ENCODE measurements at regions not wholly inside any gene's neighbourhood (a gene's known extent, or its start where the extent isn't known, plus 50 kb on each side); places are given as distances from the start of the nearest gene placed in this dataset.

DNA sequence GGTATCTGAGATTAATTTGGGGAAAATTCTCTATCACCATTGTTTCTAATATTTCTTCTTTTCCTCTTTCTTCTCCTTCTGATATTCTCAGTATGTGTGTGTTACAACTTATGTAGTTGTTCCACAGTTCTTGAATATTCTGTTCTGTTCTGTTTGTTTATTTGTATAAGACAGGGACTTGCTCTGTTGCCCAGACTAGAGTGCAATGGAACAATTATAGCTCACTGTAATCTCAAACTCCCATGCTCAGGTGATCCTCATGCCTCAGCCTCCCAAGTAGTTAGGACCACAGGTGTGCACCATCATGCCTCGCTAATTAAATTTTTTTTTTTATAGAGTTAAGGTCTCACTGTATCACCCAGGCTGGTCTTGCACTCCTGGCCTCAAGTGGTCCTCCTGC, 145.8 kb upstream of the TUT7 start:
- Histone ChIP-seq H3K36me3 (replicated peaks in 1 of 2; ENCODE audit: control insufficient read depth in 1 of 2, insufficient read depth in 2 of 2, low read length in 2 of 2) (no peaks in the 10 kb centered on the region), H3K4me1 (ENCODE audit: insufficient read depth, low read length) (no peaks in the 10 kb centered on the region), H3K4me3 (replicated peaks in 1 of 3; ENCODE audit: insufficient read depth in 1 of 3, low read depth in 2 of 3, low read length in 3 of 3) (no peak overlapping the region), H3K9me3 (ENCODE audit: low read length) (no peaks in the 10 kb centered on the region), H2AFZ (ENCODE audit: low read length) (no peak overlapping the region), H3K27me3 (ENCODE audit: control insufficient read depth in 1 of 2, insufficient read depth in 2 of 2, low read length in 2 of 2) (no peaks in the 10 kb centered on the region; a peak in 1 of 5 replicates), H3K9ac (ENCODE audit: insufficient read depth, low read depth, low read length) (no peak overlapping the region), H3K79me2 (ENCODE audit: insufficient read depth, low read length) (no peaks in the 10 kb centered on the region), H3K27ac (ENCODE audit: extremely low read length, insufficient read depth, low read length) (no peak overlapping the region), H4K20me1 (ENCODE audit: insufficient read depth, low read length) (no peaks in the 10 kb centered on the region; the same call in 1 of the 2 replicates), H3K4me2 (ENCODE audit: low read depth, low read length) (no peak overlapping the region)
- intact Hi-C loops (cut with micrococcal nuclease; ENCODE audit: unreplicated experiment) (no loop called here), in situ Hi-C loops (cut with HindIII; ENCODE audit: extremely low pct_ligation_motif_present, low pct_unique_long_range_greater_than_20kb) (no loop called here)
- no peak for DNase-seq (ENCODE audit: low spot score)
- TF ChIP-seq, protein P1, sequence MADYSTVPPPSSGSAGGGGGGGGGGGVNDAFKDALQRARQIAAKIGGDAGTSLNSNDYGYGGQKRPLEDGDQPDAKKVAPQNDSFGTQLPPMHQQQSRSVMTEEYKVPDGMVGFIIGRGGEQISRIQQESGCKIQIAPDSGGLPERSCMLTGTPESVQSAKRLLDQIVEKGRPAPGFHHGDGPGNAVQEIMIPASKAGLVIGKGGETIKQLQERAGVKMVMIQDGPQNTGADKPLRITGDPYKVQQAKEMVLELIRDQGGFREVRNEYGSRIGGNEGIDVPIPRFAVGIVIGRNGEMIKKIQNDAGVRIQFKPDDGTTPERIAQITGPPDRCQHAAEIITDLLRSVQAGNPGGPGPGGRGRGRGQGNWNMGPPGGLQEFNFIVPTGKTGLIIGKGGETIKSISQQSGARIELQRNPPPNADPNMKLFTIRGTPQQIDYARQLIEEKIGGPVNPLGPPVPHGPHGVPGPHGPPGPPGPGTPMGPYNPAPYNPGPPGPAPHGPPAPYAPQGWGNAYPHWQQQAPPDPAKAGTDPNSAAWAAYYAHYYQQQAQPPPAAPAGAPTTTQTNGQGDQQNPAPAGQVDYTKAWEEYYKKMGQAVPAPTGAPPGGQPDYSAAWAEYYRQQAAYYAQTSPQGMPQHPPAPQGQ (CRISPR knock-in tag; IDR thresholded peaks at IDR 0.05; ENCODE audit: borderline replicate concordance) = no peak
- TF ChIP-seq RXRB (CRISPR knock-in tag; IDR thresholded peaks at IDR 0.05; ENCODE audit: borderline replicate concordance) (no peak), ZNF660 (CRISPR knock-in tag; IDR thresholded peaks at IDR 0.05; ENCODE audit: borderline replicate concordance, low read depth) (no peak)
- TF ChIP-seq, protein P2, sequence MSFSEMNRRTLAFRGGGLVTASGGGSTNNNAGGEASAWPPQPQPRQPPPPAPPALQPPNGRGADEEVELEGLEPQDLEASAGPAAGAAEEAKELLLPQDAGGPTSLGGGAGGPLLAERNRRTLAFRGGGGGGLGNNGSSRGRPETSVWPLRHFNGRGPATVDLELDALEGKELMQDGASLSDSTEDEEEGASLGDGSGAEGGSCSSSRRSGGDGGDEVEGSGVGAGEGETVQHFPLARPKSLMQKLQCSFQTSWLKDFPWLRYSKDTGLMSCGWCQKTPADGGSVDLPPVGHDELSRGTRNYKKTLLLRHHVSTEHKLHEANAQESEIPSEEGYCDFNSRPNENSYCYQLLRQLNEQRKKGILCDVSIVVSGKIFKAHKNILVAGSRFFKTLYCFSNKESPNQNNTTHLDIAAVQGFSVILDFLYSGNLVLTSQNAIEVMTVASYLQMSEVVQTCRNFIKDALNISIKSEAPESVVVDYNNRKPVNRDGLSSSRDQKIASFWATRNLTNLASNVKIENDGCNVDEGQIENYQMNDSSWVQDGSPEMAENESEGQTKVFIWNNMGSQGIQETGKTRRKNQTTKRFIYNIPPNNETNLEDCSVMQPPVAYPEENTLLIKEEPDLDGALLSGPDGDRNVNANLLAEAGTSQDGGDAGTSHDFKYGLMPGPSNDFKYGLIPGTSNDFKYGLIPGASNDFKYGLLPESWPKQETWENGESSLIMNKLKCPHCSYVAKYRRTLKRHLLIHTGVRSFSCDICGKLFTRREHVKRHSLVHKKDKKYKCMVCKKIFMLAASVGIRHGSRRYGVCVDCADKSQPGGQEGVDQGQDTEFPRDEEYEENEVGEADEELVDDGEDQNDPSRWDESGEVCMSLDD (CRISPR knock-in tag; IDR thresholded peaks at IDR 0.05; ENCODE audit: borderline replicate concordance) = no peak
- no peak for FAIRE-seq
- POLR2A ChIA-PET = no interaction called here
- CTCF ChIA-PET (ENCODE audit: low intra/inter-chr PET ratio, low total read pairs) = no interaction called here
- no peak for ATAC-seq
- no TSS peak for BruUV-seq (replicated peaks)
- 0% methylated on average over 1 of the region's 1 CpG for WGBS (ENCODE audit: low lambda C conversion rate)

All from HepG2 (cell line).